HL-60 (cell line): ENCODE measurements at regions not wholly inside any gene's neighbourhood (a gene's known extent, or its start where the extent isn't known, plus 50 kb on each side); places are given as distances from the start of the nearest gene placed in this dataset.
"Not testable (repeated sequence)": the region's sequence is repeated elsewhere in the genome, so short reads cannot be mapped to it uniquely, and the experiment has no call there.

Experiments used
- DNase-seq, 2 experiments: peaks; one replicate each; pipeline ENCODE4 v3.0.0-alpha.2; 2010 to 2020; ENCODE audit warnings: low read depth in 1 of 2, low spot score in 1 of 2
- H3K27ac ChIP-seq: fragments of 250-450 bp; sonication (Bioruptor Pico); replicated peaks from 2 replicates; pipeline ENCODE4 v1.5.1; 2020; ENCODE audit warnings: mild to moderate bottlenecking, moderate library complexity
- H3K27me3 ChIP-seq: fragments of 250-450 bp; sonication (Bioruptor Pico); 2 replicates; pipeline ENCODE4 v1.5.1; 2021; ENCODE audit warnings: mild to moderate bottlenecking, moderate library complexity; ENCODE audit not compliant: insufficient read depth, poor library complexity, severe bottlenecking
- H3K4me3 ChIP-seq: replicated peaks from 2 replicates; pipeline ENCODE4 v1.5.1; 2011; ENCODE audit warnings: mild to moderate bottlenecking, control low read depth, low read length; ENCODE audit not compliant: insufficient read depth
- CTCF ChIP-seq: IDR thresholded peaks from one replicate; pipeline ENCODE4 v1.5.1; 2011; ENCODE audit warnings: low read length, control low read depth, inconsistent platforms; ENCODE audit not compliant: insufficient read depth
- GABPA ChIP-seq: IDR thresholded peaks from 2 replicates; pipeline ENCODE4 v1.6.1; 2012; ENCODE audit warnings: low read depth
- POLR2AphosphoS5 ChIP-seq: IDR thresholded peaks from 2 replicates; pipeline ENCODE4 v1.6.1; 2012; ENCODE audit warnings: low read depth
- REST ChIP-seq: IDR thresholded peaks from 2 replicates; pipeline ENCODE4 v1.6.1; 2012; ENCODE audit warnings: low read depth; ENCODE audit not compliant: insufficient replicate concordance
- SPI1 ChIP-seq: IDR thresholded peaks from 2 replicates; pipeline ENCODE4 v1.6.1; 2012; ENCODE audit warnings: low read depth, mild to moderate bottlenecking, borderline replicate concordance

- no peak for DNase-seq
- H3K27ac ChIP-seq = no peak overlapping the region
- H3K27me3 ChIP-seq = no peaks in the 10 kb centered on the region
Observed at GRCh38 chr13:62119739-62120700, 704.4 kb upstream of the PCDH20 start.

GRCh38 chr13:62115831-62116230 is 700.2 kb upstream of the PCDH20 start:
- Histone ChIP-seq H3K4me3 (no peak overlapping the region), H3K27me3 (no peaks in the 10 kb centered on the region), H3K27ac (no peak overlapping the region)
- DNase-seq = no peak
- no peak for TF ChIP-seq POLR2AphosphoS5
- TF ChIP-seq GABPA = no peak
- TF ChIP-seq CTCF = no peak

More at GRCh38 chr13:62119739-62120700, 704.4 kb upstream of the PCDH20 start:
- no peak overlapping the region for H3K4me3 ChIP-seq
- TF ChIP-seq CTCF (no peak), SPI1 (no peak), POLR2AphosphoS5 (no peak), GABPA (no peak), REST (no peak)

GRCh38 chr13:62113179-62113578 is 697.5 kb upstream of the PCDH20 start:
- TF ChIP-seq GABPA (no peak), POLR2AphosphoS5 (no peak), SPI1 (no peak), CTCF (no peak)
- no peak for DNase-seq
- Histone ChIP-seq H3K27me3 (no peaks in the 10 kb centered on the region), H3K4me3 (no peak overlapping the region), H3K27ac (no peak overlapping the region)

GRCh38 chr13:62110079-62110478 is 694.4 kb upstream of the PCDH20 start:
- Histone ChIP-seq H3K27ac (no peak overlapping the region), H3K27me3 (no peaks in the 10 kb centered on the region), H3K4me3 (no peak overlapping the region)
- DNase-seq = no peak
- no peak for TF ChIP-seq CTCF
- TF ChIP-seq POLR2AphosphoS5 = no peak
- TF ChIP-seq REST = no peak
- no peak for TF ChIP-seq SPI1
- no peak for TF ChIP-seq GABPA

- DNase-seq, H3K4me3 ChIP-seq, H3K27me3 ChIP-seq, H3K27ac ChIP-seq: not testable (repeated sequence)
Observed at GRCh38 chr13:62104136-62104535, 688.5 kb upstream of the PCDH20 start.
